HG03060 (cell line): ENCODE measurements at regions not wholly inside any gene's neighbourhood (a gene's known extent, or its start where the extent isn't known, plus 50 kb on each side); places are given as distances from the start of the nearest gene placed in this dataset.

Experiments used
- ATAC-seq: cut with Tn5 transposase; IDR thresholded peaks from one replicate; pipeline ENCODE4 v1.9.1; 2021; ENCODE audit warnings: low read depth, moderate number of reproducible peaks; ENCODE audit not compliant: unreplicated experiment

DNA sequence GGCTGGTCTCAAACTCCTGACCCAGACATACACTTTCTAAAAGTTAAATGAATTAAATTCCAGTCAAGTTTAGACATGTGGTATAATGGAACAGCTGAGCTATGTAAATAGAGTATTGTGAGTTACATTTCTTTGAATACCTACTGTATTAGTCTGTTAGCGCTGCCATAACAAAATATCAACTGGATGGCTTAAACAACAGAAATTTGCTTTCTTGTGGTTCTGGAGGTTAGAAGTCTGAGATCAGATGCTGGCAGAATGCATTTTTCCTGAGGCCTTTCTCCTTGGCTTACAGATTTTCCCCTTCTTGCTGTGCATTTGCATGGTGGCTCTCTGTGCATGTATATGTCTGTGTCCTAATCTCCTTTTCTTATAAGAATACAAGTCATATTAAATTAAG, 101.5 kb upstream of the TGFBR2 start:
- no peak for ATAC-seq

DNA sequence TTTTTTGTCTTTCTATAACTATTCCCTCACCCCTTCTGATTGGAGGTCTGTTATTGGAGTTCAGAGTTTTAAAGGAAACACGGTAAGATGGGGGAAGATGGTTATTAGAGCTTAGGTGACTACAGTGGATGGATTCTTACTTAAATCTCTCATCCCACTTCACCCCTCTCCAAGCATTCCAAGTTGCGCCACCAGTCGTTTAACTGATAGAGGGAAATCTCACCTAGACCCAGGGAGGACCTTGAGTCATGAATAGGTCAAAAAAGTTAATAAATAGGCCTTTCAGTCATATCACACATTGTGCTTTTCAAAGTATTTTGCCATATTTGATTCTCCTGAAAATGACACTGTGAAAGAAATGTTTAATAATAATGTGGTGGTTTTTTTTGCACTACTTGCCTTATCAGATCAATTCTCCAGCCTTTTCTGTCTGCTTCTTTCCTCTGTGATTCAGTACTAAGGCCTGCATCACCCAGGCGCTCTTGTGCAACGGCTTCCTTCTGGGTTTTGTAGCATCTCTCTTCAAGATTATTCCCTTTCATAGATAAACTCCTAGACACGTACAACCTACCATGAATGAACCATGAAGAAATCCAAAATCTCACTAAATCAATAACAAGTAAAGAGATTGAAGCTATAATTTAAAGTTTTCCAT, 100.4 kb upstream of the TGFBR2 start:
- no peak for ATAC-seq

DNA sequence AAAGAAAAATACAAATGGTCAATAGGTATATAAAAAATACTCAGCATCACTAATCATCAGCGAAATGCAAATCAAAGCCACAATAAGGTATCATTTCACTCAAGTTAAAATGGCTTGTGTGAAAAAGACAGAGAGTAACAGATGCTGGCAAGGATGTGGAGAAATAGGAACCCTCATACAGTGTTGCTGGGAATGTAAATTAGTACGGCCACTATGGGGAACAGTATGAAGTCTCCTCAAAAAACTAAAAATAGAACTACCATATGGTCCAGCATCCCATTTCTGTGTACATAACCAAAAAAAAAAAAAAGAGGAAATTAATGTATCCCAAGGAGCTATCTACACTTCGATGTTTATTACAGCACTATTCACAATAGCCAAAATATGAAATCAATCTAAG, 98.1 kb upstream of the TGFBR2 start:
- no peak for ATAC-seq

DNA sequence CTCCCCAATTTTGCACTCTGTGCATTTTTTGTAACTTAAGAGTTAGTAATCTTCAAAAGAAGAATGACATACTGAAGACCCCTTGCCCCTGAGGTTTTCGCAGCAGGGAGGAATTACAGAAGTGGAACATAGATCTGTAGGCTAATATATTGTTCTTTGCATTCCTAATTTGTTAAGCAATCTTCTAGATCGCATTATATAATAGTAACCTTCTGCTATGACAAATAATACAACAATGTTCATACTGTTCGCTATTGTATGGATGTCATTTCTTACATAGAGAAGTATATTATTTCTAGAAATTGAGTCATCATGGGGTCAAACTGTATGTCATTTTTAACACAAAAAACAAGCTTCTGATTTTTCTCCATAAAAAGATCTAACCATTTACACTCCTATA, 95.8 kb upstream of the TGFBR2 start:
- no peak for ATAC-seq

DNA sequence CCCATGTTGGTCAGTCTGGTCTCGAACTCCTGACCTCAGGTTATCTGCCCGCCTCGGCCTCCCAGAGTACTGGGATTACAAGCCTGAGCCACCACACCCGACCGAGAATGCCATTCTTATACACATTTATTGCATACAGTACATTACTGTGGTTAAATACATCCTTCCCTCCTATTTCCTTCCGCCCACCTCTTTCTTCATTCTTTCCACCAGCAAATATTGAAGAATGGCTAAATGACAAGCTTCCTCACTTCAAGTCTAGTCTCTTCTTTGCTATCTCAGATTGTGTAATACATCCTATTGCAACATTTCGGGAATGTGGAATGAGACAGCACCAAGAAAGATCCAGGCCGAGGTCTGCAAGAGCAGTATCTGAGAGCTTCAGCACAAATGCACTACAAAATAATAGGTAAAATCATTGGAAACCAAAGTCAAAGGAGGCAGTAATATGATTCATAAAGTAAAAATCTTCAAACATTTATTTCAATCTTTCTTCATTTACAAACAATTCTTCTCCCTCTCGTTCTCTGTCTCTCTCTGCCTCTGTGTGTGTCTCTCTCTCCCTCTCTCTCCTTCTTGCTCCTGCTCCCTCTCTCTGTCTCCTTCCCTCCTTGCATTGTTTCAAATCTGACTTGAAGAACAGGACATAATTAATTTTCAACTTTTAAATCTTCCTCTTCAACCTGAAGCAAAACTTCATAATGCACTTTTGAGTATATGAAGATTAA, 94.7 kb upstream of the TGFBR2 start:
- ATAC-seq: no peak

DNA sequence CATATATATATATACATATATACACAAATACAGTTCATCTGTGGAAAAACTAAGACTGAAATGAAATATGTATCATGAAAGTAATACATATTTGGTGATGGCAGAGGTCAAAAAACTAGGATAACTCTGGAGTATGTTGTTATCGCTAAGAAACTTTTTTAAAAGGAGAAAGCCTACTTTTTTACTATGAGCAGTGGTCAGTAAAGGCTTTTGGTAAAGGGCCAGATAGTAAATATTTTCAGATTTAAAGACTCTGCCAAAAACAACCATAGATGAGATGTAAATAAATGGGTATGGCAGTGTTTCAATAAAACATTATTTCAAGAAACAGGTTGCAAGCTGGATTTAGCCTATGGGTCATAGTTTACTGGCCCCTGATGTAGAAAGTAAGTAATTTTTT, 93.8 kb upstream of the TGFBR2 start:
- ATAC-seq: no peak

DNA sequence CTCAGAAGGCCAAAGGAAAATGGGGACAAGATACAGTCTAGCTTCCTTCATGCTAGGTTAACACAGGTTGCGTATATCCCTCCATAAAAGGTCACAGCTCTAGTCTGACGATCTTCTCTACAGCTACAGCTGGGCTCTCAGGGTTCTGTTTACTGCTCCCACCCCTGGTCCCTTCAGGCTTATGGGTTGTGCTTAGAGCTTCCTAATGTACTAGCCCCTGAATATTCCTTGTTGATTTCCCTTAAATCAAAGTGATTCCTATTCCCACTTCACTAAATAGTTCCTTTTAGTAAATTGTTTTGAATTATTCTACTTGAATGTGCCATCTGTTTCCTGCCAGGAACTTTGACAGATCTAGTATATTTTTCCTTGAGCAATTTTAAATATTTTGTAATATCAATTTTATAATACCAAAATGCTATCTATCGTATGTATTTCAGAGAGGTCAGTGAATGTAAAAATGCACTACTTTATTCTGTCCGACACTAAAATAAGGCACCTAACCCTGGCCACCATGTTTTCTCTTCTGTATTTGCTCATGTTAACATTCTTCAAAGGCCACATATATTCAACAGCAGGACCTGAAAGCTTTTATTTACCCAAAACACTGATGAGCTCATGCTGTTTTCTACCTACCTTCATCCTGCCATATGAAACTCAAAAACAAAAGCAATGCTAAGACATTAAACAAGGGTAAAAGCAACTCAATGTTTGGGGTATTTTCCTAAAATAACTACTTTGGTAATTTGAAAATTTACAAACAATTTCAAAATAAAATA, 92.8 kb upstream of the TGFBR2 start:
- ATAC-seq: no peak

DNA sequence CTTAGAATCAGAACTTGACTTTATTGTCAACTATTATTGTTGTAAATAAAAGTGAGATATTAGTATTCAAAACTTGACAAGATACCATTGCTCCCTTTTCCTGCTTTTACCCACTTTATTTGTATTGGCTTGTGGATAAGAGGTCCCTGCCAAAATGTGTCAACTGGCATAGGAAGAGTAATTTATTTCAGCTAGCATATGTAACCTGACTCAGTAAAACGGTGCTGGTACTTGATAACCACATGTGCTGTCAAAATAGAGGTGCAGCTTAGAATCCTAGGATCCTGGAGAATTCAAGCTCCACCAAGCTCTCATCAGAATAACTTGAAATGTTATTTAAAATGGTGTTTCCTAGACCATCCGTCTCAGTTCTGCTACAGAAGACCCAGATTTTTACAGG, 90.2 kb upstream of the TGFBR2 start:
- ATAC-seq: no peak

DNA sequence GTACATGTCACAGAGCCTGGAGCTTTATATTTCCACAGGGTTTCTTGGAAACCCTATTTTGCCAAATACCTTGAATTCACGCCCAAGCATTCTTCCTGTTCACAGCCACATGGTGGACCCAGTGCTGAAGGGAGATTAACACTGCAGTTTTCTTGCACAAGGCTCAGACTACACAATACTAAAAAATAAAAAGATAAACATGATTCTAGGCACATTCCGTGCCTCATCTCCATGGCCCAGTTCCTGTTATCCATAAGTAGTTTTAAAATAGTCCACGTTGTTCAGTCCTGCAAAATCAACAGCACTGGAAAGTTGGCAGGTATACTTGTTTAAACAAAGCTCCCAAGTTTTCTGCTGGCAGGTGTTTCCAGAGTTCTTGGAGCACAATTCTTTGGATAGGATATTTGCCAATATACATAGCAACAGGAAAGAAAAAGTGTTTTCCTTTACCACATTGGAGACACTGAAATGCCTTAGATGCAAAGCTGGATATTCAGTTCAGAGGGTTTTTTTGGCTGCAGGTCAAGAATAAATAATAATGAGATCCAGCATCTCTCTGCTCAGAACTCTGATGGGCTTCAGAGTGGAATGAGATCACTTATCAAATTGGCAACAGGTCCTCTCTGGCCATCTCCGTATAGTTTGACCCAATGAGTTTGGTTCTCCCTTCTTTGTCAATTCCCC, 88.1 kb upstream of the TGFBR2 start:
- ATAC-seq: no peak

DNA sequence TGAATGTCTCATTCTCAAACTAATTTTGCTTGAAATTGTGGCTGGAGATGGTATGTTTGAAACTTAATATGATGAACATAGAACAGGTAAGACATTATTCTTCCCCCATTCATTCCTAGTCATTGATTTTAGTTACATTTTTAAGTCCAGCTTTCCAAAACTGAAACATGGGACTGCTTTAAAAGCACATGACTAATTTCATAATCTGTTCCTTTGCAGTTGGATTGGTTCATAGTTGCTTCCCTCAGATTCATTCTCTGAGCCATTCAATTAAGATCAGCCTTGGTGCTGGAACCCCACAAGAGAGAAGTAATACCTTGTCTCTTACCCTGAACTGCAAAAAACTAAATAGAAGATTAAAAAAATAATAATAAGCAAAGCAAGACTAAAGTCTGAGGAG, 87.5 kb upstream of the TGFBR2 start:
- ATAC-seq: no peak

DNA sequence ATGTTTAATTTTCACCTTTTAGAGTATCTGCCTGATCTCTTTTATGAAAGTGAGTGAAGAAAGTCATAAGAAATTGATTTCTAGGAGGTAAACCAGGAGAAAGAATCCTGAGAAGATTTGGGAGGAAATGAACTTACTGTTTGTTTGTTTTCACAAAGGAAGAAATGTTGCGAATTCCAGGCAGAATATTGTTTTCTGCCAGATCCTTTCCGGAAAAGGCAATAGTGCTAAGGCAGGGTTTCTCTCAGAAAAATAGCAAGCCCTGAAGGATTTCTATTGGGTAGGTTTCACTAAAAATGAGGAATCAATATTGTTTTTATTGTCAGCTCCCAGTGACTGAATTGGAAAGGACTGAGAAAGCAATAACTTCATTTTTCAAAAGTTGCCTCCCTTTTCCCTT, 85.7 kb upstream of the TGFBR2 start:
- no peak for ATAC-seq

DNA sequence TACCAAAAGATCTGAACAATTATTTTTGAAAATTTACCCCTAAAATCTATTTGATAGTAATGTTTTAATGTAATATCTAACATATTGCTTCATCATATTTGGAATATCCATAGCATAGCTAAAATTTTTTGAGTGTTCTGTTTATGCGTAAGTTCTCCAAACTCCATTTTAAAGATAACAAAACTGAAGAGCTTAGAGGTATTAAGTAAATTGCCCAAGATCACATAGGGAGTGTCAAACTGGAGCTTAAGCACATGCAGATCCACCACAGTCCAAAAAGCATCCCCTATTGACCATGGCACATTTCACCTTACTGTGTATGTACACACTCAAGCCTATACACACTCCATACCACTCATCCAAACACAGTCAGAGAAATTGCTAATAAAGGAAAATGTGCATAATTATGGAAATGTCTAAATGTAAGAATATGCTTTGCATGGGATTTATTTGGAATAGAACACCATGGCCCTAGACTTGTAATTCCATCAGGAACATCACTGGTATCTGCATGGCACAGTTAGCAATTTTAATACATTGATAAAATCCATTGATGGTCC, 85.2 kb upstream of the TGFBR2 start:
- ATAC-seq: no peak

DNA sequence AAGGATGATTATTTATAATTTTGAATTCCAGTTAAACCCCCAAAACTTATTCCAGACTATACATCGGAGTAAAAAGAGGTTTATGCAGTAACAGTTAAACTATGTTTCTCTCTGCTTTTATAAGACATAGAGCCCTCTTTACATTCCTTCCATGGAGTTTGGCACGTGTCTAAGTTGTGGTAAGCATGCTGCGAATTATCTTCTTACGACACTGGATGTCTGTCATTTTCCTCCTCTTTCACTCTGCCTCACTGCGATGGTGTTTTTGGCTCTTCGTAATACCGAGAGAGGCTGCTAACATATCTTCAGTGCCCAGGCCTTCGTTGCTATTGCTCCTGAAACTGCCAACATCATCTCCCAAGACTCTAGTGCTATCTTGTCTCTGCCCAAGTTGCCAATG, 83.9 kb upstream of the TGFBR2 start:
- ATAC-seq: no peak

DNA sequence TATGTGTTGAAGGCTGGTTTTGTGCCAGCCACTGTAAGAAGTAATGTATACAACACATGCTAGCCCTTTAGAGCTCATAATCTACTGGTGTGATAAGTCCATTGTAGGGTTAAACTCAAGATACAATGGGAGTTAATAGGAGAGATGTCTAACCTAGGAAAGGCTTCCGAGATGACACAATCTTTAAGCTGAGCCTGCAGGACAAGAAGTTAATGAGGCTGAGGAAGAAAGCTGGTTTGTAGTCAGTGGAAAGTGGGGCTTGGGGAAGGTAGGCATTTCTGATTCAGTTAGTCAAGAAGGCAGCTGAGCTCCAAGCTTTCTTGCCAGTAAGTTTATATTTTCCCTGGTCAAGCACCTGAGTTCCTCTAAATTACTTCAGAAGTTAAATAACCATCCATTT, 83.0 kb upstream of the TGFBR2 start:
- ATAC-seq: no peak

DNA sequence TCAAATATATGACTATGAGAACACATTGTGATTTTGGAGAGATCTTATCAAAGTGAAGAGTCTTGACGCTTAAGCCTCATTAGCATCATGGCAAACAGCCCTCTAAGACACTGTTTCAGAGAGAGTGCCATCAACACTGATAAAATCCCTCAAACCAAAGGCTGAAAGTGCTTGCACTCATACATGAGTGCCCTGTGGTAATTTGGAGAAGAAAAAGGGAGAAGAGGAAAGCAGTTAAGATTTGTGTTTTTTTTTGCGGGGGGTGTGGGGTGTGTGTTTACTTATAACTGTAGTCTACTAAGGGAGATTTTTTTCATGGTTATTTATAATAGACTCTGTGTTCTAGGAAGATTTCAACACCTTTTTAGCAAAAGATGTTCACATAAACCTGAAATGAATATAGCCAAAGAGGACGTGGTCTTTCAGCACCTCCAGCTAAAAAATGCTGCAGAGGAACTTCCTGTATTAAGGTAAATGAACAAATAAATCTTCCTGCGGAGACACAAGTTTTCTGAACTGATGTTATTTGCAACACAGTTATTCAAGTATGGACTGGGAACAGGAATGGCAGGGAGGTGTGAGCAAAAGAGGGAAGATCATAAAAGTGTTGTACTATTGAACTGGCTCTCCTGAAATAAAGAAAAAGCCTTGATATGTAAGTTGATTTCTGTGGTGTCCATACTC, 81.9 kb upstream of the TGFBR2 start:
- no peak for ATAC-seq

DNA sequence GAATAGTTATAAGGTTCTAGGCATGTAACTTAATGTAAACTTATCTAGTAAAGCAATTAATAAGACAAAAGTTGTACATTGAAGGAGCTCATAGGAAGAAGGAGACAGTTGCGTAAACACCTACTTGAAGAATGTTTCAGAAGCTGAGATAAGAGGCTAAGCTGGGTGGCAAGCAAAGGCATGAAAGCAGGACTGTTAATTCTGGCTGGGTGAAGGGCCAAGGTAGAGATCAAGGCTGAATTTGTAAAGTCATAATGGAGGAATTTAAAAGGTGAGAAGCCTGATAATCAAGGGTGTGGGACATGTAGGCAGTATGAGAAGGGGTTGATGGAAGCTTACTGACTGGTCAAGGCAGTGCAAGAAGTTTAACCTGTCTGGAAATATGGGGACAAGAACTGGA, 80.4 kb upstream of the TGFBR2 start:
- ATAC-seq: no peak

DNA sequence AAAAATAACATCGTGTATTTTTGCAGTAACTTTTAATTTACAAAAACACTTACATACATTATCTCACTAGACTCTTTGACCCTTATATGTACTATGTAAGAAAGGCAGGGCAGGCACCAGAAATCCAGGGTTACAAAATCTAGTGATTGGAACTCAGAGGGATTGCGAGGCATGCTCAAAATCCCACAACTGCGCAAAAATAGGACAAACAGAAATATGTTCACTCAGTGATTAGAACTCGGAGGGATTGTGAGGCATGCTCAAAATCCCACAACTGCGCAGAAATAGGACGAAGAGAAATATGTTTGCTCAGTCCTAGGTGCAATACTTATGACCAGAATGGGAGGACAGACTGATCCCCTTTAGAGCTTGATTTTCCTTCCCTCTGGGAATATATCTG, 79.2 kb upstream of the TGFBR2 start:
- no peak for ATAC-seq

DNA sequence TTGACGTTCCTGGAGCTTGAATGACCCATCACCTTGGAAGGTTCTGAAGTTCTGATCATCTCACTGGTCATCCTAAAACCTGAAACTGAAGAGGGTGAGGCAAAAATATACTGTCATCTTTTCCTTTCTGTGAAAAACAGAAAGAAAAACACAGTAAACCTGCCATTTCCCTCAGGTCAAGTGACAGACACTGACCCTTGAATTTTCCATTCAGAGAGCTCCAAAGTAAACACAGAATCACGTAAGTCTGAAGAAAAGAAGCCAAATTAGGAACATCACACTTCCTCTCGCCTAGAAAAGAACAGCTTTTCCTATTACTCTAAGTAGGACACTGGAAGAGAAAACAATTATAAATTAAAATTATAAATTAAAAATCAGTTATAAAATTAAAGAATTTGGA, 78.7 kb upstream of the TGFBR2 start:
- ATAC-seq: no peak

DNA sequence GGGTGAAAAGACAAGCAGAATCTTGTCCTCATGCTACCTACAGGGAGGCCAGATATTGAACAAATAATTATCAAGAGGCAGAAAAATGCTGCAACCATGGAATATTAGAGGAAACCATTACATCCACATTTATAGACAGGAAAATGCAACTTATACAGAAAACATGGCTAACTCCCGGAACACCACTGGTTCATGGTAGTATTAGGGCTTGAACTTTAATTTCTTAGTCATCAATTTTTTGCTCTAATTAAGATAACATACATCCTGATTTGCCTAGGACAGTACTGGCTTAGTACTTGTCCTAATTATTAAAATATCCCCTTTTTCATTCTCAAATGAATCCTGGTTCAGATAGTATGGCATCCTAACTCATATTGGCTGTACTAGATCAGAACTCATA, 76.3 kb upstream of the TGFBR2 start:
- ATAC-seq: no peak

DNA sequence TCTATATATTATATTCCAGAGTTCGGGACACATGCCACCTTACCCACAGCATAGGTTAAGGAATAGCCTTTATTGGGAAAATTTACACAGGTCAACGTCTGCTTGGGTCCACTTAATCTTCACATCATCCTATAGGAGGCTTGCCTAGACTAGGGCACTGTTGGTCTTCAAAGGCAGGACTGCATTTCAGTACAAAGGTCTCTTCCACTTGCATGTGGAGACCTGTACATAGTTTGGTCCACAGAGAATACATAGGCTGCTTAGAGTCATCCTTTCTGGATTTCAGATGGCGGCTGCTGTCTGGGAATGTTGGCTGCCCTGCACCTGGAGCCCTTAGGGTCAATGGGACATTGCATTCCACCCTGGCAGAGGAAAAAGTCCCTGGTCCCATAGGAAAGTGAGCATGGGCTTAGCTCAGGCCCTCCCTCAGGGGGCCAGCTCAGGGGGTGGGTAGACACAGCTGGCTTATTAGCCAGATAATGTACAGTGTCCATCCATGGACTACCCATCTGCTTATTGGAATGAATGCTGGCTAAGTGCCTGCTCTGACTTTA, 75.3 kb upstream of the TGFBR2 start:
- no peak for ATAC-seq
